CD4-positive, CD25-positive, alpha-beta regulatory T cell (primary cell): ENCODE measurements at regions not wholly inside any gene's neighbourhood (a gene's known extent, or its start where the extent isn't known, plus 50 kb on each side); places are given as distances from the start of the nearest gene placed in this dataset.
"Not testable (repeated sequence)": the region's sequence is repeated elsewhere in the genome, so short reads cannot be mapped to it uniquely, and the experiment has no call there.

Experiments used
- ATAC-seq, 2 donors: fragments of 150-1000 bp; cut with Tn5 transposase; one replicate each; pipeline ENCODE4 v1.10.0; 2021; ENCODE audit warnings: low read depth in 2 of 2, moderate number of reproducible peaks in 2 of 2, moderate library complexity in 1 of 2
- DNase-seq, 3 donors: peaks; one replicate each; pipeline versions ENCODE4 v3.0.0 to v3.0.0-alpha.2; 2012 to 2022; ENCODE audit warnings: mixed read lengths in 1 of 3
- H3K27ac ChIP-seq: one replicate; pipeline ENCODE4 v1.7.0; 2013; ENCODE audit warnings: mild to moderate bottlenecking, low read length; ENCODE audit not compliant: insufficient read depth, poor library complexity, severe bottlenecking
- H3K27me3 ChIP-seq: one replicate; pipeline ENCODE4 v1.7.0; 2013; ENCODE audit warnings: low read length; ENCODE audit not compliant: control insufficient read depth, insufficient read depth
- H3K36me3 ChIP-seq: one replicate; pipeline ENCODE4 v1.7.0; 2013; ENCODE audit warnings: mild to moderate bottlenecking, low read length, moderate library complexity; ENCODE audit not compliant: control insufficient read depth, insufficient read depth
- H3K4me1 ChIP-seq: 2 replicates; pipeline ENCODE4 v1.7.0; 2013; ENCODE audit warnings: mild to moderate bottlenecking, low read length; ENCODE audit not compliant: insufficient read depth, control insufficient read depth, poor library complexity, severe bottlenecking
- H3K4me3 ChIP-seq: one replicate; pipeline ENCODE4 v1.7.0; 2013; ENCODE audit warnings: low read depth, mild to moderate bottlenecking, low read length, moderate library complexity
- H3K9me3 ChIP-seq, 2 experiments: 1 replicate in 1 of 2; 2 replicates in 1 of 2; pipeline ENCODE4 v1.7.0; 2013; ENCODE audit warnings: low read length in 2 of 2, mild to moderate bottlenecking in 1 of 2, moderate library complexity in 1 of 2; ENCODE audit not compliant: control insufficient read depth in 2 of 2
- H3K27ac Mint-ChIP-seq, 3 donors: one replicate each; pipeline ENCODE4 v1.8.0; 2020 to 2022; ENCODE audit warnings: mild to moderate bottlenecking in 3 of 3, mixed read lengths in 3 of 3, moderate library complexity in 2 of 3
- H3K27me3 Mint-ChIP-seq: one replicate; pipeline ENCODE4 v1.8.0; 2022; ENCODE audit warnings: mild to moderate bottlenecking, mixed read lengths
- H3K36me3 Mint-ChIP-seq: one replicate; pipeline ENCODE4 v1.8.0; 2020; ENCODE audit warnings: mixed read lengths
- H3K4me1 Mint-ChIP-seq, 4 donors: one replicate each; pipeline ENCODE4 v1.8.0; 2020 to 2022; ENCODE audit warnings: mixed read lengths in 4 of 4, mild to moderate bottlenecking in 1 of 4
- H3K4me3 Mint-ChIP-seq, 4 donors: one replicate each; pipeline ENCODE4 v1.8.0; 2020 to 2022; ENCODE audit warnings: mild to moderate bottlenecking in 4 of 4, mixed read lengths in 4 of 4, moderate library complexity in 3 of 4
- H3K9me3 Mint-ChIP-seq, 7 donors: one replicate each; pipeline ENCODE4 v1.8.0; 2020 to 2022; ENCODE audit warnings: mixed read lengths in 7 of 7, mild to moderate bottlenecking in 3 of 7, moderate library complexity in 2 of 7

GRCh38 chr3:144809380-144809779 is 837.8 kb downstream of the DIPK2A start:
- no peaks in the 10 kb centered on the region for H3K4me1 Mint-ChIP-seq
- H3K27ac Mint-ChIP-seq = no peak overlapping the region

GRCh38 chr3:144810160-144810559 is 838.5 kb downstream of the DIPK2A start:
- Histone ChIP-seq H3K9me3 (no peaks in the 10 kb centered on the region), H3K4me1 (no peaks in the 10 kb centered on the region), H3K27ac (no peak overlapping the region), H3K27me3 (no peaks in the 10 kb centered on the region), H3K36me3 (no peaks in the 10 kb centered on the region), H3K4me3 (no peak overlapping the region)
- H3K27me3 Mint-ChIP-seq = no peaks in the 10 kb centered on the region
- H3K4me1 Mint-ChIP-seq = no peaks in the 10 kb centered on the region
- DNase-seq = no peak
- H3K9me3 Mint-ChIP-seq = peaks cover 0 to 3% (median 1%) of the 10 kb centered on the region in 7 donors
- H3K36me3 Mint-ChIP-seq = no peaks in the 10 kb centered on the region
- H3K4me3 Mint-ChIP-seq = no peak overlapping the region
- no peak for ATAC-seq
- no peak overlapping the region for H3K27ac Mint-ChIP-seq

More at GRCh38 chr3:144809380-144809779, 837.8 kb downstream of the DIPK2A start:
- Mint-ChIP-seq H3K36me3 (no peaks in the 10 kb centered on the region), H3K27me3 (no peaks in the 10 kb centered on the region), H3K9me3 (peaks cover 0 to 3% (median 0%) of the 10 kb centered on the region in 7 donors), H3K4me3 (no peak overlapping the region)
- H3K27ac ChIP-seq = no peak overlapping the region
- no peaks in the 10 kb centered on the region for H3K4me1 ChIP-seq
- H3K27me3 ChIP-seq = no peaks in the 10 kb centered on the region
- H3K36me3 ChIP-seq = no peaks in the 10 kb centered on the region
- DNase-seq (no peak), ATAC-seq (no peak)
- H3K4me3 ChIP-seq = no peak overlapping the region
- no peaks in the 10 kb centered on the region for H3K9me3 ChIP-seq

DNA sequence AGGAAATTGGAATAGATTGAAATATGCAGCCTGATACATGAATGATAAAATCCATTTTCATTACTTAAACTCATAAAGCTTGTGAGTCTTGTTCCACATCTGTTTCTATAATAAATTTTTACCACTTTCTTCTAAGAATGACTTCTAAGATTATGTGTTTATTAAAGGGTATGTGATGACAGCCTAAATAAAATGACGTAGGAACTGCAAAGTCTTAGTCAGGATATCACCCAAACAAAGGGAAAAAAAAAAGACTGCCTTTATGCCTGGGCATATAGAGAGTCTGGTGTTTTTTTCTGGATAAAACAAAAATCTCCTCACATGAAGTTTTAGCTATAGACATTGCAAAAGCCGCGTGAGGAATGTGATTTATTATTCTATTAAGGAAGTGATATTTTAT is 844.0 kb downstream of the DIPK2A start:
- Histone ChIP-seq H3K36me3 (no peaks in the 10 kb centered on the region), H3K9me3 (no peaks in the 10 kb centered on the region), H3K4me3 (no peak overlapping the region), H3K27me3 (no peaks in the 10 kb centered on the region), H3K4me1 (no peaks in the 10 kb centered on the region), H3K27ac (no peak overlapping the region)
- H3K4me1 Mint-ChIP-seq = no peaks in the 10 kb centered on the region
- no peaks in the 10 kb centered on the region for H3K27me3 Mint-ChIP-seq
- ATAC-seq (no peak), DNase-seq (no peak)
- H3K4me3 Mint-ChIP-seq = no peak overlapping the region
- H3K36me3 Mint-ChIP-seq = no peaks in the 10 kb centered on the region
- H3K9me3 Mint-ChIP-seq = peaks cover 0 to 3% (median 0%) of the 10 kb centered on the region in 7 donors
- no peak overlapping the region for H3K27ac Mint-ChIP-seq

DNA sequence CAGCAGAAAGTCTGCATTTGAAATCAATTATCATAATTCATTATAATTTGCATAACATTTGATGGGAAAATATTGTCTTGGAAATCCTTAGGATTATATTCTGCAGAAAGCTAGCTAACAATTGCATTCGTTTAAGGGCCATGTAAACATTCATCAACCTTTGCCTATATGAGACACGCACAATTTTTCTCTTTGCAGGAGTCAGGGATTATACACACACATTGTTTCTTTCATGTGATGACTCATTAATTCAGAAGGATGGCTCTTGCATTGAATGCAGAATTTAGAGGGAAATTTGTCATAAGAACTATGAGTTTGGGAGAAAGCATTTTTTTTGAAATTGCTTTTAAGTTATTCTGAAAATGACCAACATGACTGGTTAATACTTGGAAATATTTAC is 844.7 kb downstream of the DIPK2A start:
- Mint-ChIP-seq H3K36me3 (no peaks in the 10 kb centered on the region), H3K4me1 (no peaks in the 10 kb centered on the region), H3K27ac (no peak overlapping the region), H3K9me3 (peaks cover 0 to 7% (median 0%) of the 10 kb centered on the region in 7 donors), H3K4me3 (no peak overlapping the region), H3K27me3 (no peaks in the 10 kb centered on the region)
- ATAC-seq (no peak), DNase-seq (no peak)
- H3K27me3 ChIP-seq = no peaks in the 10 kb centered on the region
- no peak overlapping the region for H3K27ac ChIP-seq
- no peak overlapping the region for H3K4me3 ChIP-seq
- no peaks in the 10 kb centered on the region for H3K4me1 ChIP-seq
- no peaks in the 10 kb centered on the region for H3K9me3 ChIP-seq
- H3K36me3 ChIP-seq = no peaks in the 10 kb centered on the region

DNA sequence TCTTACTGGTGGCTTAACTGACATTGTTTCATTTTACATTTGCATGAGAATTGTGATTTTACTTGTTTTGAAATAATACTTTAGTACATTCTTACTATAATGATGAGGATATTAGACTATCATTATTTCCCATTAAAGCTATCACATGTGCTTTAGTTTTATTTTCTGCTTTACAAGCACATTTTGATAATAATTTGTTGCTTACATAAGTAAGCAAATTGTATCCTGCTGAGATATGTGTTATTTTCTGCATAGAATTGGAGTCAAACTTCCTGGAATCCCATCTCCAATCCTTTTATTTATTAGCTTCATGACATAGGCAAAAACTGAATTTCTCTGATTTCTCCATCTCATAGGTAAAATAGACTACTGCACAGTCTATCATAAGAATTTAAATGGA is 847.4 kb downstream of the DIPK2A start:
- ATAC-seq (no peak), DNase-seq (no peak)
- Mint-ChIP-seq H3K27ac (no peak overlapping the region), H3K4me3 (no peak overlapping the region), H3K36me3 (no peaks in the 10 kb centered on the region), H3K4me1 (no peaks in the 10 kb centered on the region), H3K9me3 (peaks cover 0 to 10% (median 0%) of the 10 kb centered on the region in 7 donors), H3K27me3 (no peaks in the 10 kb centered on the region)
- no peak overlapping the region for H3K27ac ChIP-seq
- no peak overlapping the region for H3K4me3 ChIP-seq
- H3K4me1 ChIP-seq = no peaks in the 10 kb centered on the region
- no peaks in the 10 kb centered on the region for H3K9me3 ChIP-seq
- no peaks in the 10 kb centered on the region for H3K27me3 ChIP-seq
- no peaks in the 10 kb centered on the region for H3K36me3 ChIP-seq

GRCh38 chr3:144820232-144820631 is 848.6 kb downstream of the DIPK2A start:
- peaks cover 0 to 10% (median 0%) of the 10 kb centered on the region in 7 donors for H3K9me3 Mint-ChIP-seq
- H3K9me3 ChIP-seq, H3K4me3 ChIP-seq, DNase-seq, H3K4me3 Mint-ChIP-seq, H3K4me1 ChIP-seq, H3K36me3 ChIP-seq, H3K27ac Mint-ChIP-seq, H3K27me3 Mint-ChIP-seq, H3K27me3 ChIP-seq, ATAC-seq, H3K36me3 Mint-ChIP-seq, H3K27ac ChIP-seq, H3K4me1 Mint-ChIP-seq: not testable (repeated sequence)

GRCh38 chr3:144820726-144821125 is 849.1 kb downstream of the DIPK2A start:
- no peaks in the 10 kb centered on the region for H3K4me1 Mint-ChIP-seq
- H3K4me1 ChIP-seq = no peaks in the 10 kb centered on the region
- no peak overlapping the region for H3K27ac ChIP-seq
- DNase-seq (no peak), ATAC-seq (no peak)
- no peaks in the 10 kb centered on the region for H3K27me3 Mint-ChIP-seq
- no peaks in the 10 kb centered on the region for H3K36me3 ChIP-seq
- no peak overlapping the region for H3K4me3 Mint-ChIP-seq
- H3K9me3 ChIP-seq = no peaks in the 10 kb centered on the region
- H3K4me3 ChIP-seq = no peak overlapping the region
- H3K36me3 Mint-ChIP-seq = no peaks in the 10 kb centered on the region
- no peak overlapping the region for H3K27ac Mint-ChIP-seq
- no peaks in the 10 kb centered on the region for H3K27me3 ChIP-seq
- H3K9me3 Mint-ChIP-seq = peaks cover 0 to 10% (median 0%) of the 10 kb centered on the region in 7 donors

GRCh38 chr3:144821583-144821982 is 850.0 kb downstream of the DIPK2A start:
- H3K9me3 ChIP-seq = no peaks in the 10 kb centered on the region
- no peaks in the 10 kb centered on the region for H3K27me3 ChIP-seq
- no peak for ATAC-seq
- H3K36me3 ChIP-seq = no peaks in the 10 kb centered on the region
- no peak overlapping the region for H3K27ac ChIP-seq
- H3K4me3 Mint-ChIP-seq = no peak overlapping the region
- H3K4me1 ChIP-seq = no peaks in the 10 kb centered on the region
- H3K4me1 Mint-ChIP-seq = no peaks in the 10 kb centered on the region
- H3K9me3 Mint-ChIP-seq = peaks cover 0 to 10% (median 0%) of the 10 kb centered on the region in 7 donors
- no peaks in the 10 kb centered on the region for H3K36me3 Mint-ChIP-seq
- H3K4me3 ChIP-seq = no peak overlapping the region
- H3K27me3 Mint-ChIP-seq = no peaks in the 10 kb centered on the region
- DNase-seq = no peak
- no peak overlapping the region for H3K27ac Mint-ChIP-seq
